Activated CD4-positive, CD25-positive, alpha-beta regulatory T cell treated with anti-CD3 and anti-CD28 coated beads, Interleukin-2, amount 50 U/mL, for 24 hours (primary cell): ENCODE measurements at regions not wholly inside any gene's neighbourhood (a gene's known extent, or its start where the extent isn't known, plus 50 kb on each side); places are given as distances from the start of the nearest gene placed in this dataset.

Experiments
- ATAC-seq, 2 donors: fragments of 150-1000 bp; cut with Tn5 transposase; one replicate each; pipeline ENCODE4 v1.10.0; 2021; ENCODE audit warnings: mild to moderate bottlenecking in 1 of 2, moderate library complexity in 1 of 2

GRCh38 chr12:107349839-107350238 is 256.5 kb upstream of the CRY1 start:
- no peak for ATAC-seq

- ATAC-seq, result no peak
Observed at GRCh38 chr12:107351109-107351508, 257.8 kb upstream of the CRY1 start.

DNA sequence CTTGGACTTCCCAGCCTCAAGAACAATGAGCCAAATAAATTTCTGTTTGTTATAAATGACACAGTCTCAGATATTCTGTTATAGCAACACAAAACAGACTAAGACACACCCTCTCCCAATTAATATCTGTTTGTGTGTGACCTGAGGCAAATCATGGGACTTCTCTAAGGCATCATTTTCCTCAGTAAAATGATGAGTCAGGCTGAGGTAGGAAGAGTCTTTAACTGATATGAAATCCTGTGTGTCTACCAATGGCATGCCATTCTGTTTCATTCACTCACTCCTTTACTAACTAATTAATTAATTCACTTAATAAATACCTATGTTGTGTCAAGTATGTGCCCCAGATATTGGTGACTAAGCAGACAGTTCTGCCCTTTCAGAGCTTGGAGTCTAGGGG is 258.4 kb upstream of the CRY1 start:
- no peak for ATAC-seq

GRCh38 chr12:107352347-107353081 is 259.2 kb upstream of the CRY1 start:
- ATAC-seq, result peak; percentile 70 to 76

DNA sequence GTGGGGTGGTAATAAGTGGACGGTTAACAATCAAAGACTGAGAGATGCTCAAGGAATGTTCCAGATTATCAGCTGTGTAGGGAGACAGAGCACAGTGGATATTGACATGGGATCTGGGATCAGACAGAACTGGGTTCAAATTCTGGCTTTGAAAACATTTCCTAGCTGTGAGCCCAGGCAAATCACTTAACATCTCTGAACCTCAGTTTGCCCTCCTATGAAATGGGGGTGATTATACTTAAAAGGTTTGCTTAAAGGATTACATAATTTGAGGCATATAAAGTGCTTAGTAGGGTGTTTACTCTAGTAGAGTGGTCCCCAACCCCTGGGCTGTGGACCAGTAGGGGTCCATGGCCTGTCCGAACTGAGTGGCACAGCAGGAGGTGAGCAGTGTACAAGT is 260.0 kb upstream of the CRY1 start:
- no peak for ATAC-seq

DNA sequence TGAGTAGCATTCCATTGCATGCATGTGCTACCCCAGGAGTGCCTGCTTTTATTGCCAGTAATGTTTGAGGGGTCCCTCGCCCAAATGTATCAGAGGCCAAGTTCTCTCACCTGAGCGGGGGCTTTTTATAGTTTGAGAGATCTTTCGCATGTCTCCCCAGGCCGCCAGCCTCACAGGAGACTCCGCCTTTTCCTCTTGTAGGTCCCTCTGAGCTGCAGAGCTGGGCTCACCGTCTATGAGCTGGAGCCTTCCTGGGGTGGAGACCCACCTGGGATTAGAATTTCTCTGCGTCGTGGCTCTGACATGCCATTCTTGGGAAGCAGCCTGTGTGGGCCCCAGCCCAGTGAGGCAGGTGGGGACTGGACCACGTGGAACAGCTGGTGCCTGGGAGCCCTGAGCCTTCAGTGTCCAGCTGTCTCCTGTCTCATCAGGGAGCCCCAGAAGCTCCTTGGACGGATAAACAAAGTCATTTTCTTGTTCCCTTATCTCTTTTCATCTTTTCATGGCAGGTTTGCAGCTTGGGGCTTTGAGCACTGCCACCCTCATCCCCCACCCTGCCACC is 261.7 kb upstream of the CRY1 start:
- no peak for ATAC-seq

GRCh38 chr12:107355612-107356011 is 262.3 kb upstream of the CRY1 start:
- ATAC-seq, result no peak

- ATAC-seq, result peak; percentile 38 to 61
Observed at GRCh38 chr12:107356266-107356936, 263.1 kb upstream of the CRY1 start.

DNA sequence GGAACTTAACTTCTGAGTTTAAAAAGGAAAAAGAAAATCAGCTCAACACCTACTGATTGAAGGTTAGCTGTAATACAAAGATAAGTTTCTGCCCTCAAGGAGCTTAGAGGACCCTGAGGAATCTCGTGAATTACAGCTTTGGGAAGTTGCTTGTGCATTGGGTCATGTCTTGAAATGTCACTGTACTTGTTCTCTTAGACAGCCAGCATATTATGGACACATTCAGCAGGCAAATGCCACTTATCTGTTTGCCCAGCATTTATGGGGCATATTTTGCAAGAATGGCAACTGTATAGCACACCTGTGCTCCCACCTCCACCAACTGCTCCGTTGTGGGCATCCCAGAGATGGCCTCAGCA is 263.6 kb upstream of the CRY1 start:
- ATAC-seq, result no peak

DNA sequence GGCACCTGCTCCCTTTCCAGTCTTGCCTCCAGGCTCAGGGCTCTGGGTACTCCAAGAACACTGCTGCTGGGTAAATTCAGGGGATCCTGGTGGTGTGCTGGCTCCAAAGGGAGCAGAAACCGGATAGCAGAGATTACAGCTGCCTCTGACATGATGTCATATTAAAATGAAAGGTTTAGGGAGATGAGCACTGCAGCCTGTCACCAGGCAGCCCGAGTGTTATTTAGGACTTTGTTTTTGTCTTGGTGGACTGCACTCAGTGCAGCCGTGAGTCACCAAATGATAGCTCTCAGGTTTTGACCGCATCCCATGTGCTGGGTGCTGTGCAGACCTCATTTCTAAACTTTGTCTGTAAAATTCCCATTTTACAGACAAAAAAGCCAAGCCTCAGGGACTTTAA is 266.0 kb upstream of the CRY1 start:
- ATAC-seq, result peak in 1 of 2 donors; percentile 33

GRCh38 chr12:107360033-107360432 is 266.7 kb upstream of the CRY1 start:
- ATAC-seq, result no peak

- ATAC-seq, result no peak
Observed at GRCh38 chr12:107360482-107360881, 267.1 kb upstream of the CRY1 start.

DNA sequence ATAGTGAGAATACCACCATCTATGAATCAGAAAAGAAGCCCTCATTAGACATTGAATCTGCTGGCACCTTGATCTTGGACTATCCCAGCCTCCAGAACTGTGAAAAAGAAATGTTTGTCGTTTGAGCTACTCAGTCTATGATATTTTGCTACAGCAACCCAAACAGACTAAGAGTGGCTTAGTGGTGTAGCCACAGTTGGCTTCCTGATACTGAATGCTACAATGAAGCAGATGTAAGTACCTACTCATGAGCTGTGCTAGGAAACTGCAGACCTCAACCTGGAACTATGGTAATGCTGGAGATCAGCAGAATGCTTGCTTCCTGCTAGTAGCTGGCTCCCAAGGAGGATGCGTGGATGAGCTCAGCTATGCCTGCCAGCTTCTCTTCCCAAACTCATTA is 268.6 kb upstream of the CRY1 start:
- no peak for ATAC-seq

- ATAC-seq, result no peak
Observed at GRCh38 chr12:107362960-107363359, 269.6 kb upstream of the CRY1 start.

DNA sequence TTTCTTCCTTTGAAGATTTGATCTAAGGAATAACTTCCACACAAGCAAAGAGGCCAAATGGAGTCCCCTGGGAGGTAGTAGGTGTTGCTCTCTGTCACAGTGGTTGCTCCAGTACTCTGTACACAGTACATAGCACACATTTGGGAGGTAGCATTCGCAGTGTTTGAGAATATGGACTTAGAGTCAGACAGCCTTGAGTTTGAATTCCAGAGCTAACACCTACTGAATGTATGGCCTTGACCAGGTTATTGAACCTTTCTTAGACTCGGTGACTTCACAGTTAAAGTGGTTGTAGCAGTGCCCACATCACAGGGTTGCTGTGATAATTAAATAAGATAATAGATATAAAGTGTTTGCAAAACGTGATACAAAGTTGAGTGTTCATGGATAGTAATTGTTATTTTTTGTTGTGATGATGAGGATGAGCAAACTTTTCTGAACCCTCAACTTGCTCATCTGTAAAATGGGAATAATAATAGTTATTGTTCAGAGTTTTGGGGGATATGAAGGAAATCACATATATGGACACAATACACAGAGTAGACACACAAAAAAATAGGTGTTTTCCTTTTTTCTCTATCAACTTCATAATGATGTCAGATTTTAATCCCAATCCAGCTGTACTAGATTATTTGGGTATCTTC is 271.6 kb upstream of the CRY1 start:
- no peak for ATAC-seq

DNA sequence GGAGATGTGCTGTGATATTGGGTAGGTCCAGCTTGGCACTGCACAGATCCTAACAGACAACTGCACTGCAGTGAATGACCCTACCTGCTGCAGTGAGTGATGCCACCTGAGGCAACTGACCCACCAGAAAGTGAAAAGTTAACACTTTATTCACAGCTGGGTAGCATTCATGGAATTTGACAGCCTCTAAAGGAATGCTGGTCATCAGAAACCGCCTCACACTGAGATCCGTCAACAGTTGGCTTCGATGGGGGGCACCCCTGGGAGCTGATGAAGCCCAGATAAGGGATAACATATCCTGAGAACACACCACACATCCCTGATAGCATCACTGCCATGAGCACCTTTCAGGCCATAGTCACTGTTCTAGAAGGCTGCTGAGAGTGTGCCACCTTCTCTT is 272.4 kb upstream of the CRY1 start:
- no peak for ATAC-seq

- no peak for ATAC-seq
Observed at GRCh38 chr12:107366322-107366721, 273.0 kb upstream of the CRY1 start.

- ATAC-seq, result peak; percentile 67 to 76
Observed at GRCh38 chr12:107368586-107368985, 275.2 kb upstream of the CRY1 start.

DNA sequence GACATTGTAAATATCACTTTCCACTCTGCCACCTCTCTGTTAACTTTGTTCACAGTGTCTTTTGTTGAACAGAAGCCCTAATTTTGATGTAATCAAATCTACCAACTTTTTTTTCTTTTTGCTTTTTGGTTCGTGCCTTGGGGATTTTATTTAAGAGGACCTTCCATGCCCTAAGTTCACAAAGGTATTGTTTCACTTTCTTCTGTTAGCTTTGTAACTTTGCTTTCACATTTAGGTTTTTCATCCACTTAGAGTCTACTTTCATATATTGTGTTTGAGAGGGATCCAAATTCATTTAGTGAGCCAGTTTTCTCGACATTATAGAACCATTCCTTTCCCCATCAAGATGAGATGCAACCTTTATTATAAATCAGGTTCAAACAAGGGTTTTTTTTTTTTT is 275.7 kb upstream of the CRY1 start:
- peak; percentile 11 to 23 for ATAC-seq

GRCh38 chr12:107369679-107370078 is 276.3 kb upstream of the CRY1 start:
- peak; percentile 58 to 65 for ATAC-seq

- peak; percentile 22 to 42 for ATAC-seq
Observed at GRCh38 chr12:107372229-107372658, 278.9 kb upstream of the CRY1 start.

DNA sequence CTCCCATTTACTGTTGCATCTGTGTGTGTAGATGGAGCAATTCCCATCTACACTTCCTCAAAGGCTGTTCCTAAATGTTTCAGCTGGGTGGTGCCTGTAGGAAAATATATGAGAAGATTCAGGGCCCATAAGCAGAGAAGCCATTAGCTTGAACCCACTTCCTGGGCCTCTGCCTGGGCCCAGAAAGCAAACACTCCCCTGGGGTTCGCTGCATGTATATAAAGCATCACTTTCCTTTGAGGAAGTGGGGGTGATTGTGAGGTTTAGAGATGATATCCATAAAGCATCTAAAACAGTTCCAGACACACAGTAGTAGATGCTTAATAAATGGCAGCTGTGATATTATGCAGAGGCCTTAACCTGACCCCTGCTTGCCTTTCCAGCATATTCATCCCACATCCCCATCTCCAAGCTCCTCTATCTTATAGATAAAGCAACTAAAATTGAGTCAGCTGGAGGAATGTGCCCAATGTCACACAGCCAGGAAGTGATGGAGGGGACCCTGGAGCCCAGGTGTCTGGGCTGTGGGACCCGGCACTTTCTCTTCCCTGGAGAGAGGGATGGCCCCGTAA is 280.0 kb upstream of the CRY1 start:
- no peak for ATAC-seq

GRCh38 chr12:107374161-107374840 is 281.0 kb upstream of the CRY1 start:
- no peak for ATAC-seq
